PFSK-1 (cell line): ENCODE measurements at regions not wholly inside any gene's neighbourhood (a gene's known extent, or its start where the extent isn't known, plus 50 kb on each side); places are given as distances from the start of the nearest gene placed in this dataset.

Experiments
- POLR2AphosphoS5 ChIP-seq: IDR thresholded peaks from 2 replicates; pipeline ENCODE4 v1.6.1; 2012; ENCODE audit warnings: low read depth, mild to moderate bottlenecking, control low read depth, low read length, moderate library complexity
- REST ChIP-seq, 2 experiments: IDR thresholded peaks; 2 replicates each; pipeline versions ENCODE4 v1.6.1 to v1.8.0; 2011 to 2012; ENCODE audit warnings: low read depth in 2 of 2, low read length in 2 of 2, control low read depth in 1 of 2, inconsistent platforms in 1 of 2, mild to moderate bottlenecking in 1 of 2, moderate library complexity in 1 of 2; ENCODE audit not compliant: insufficient read depth in 1 of 2
- TAF1 ChIP-seq: IDR thresholded peaks from 2 replicates; pipeline ENCODE4 v1.6.1; 2012; ENCODE audit warnings: low read length, control low read depth, borderline replicate concordance; ENCODE audit not compliant: insufficient read depth

DNA sequence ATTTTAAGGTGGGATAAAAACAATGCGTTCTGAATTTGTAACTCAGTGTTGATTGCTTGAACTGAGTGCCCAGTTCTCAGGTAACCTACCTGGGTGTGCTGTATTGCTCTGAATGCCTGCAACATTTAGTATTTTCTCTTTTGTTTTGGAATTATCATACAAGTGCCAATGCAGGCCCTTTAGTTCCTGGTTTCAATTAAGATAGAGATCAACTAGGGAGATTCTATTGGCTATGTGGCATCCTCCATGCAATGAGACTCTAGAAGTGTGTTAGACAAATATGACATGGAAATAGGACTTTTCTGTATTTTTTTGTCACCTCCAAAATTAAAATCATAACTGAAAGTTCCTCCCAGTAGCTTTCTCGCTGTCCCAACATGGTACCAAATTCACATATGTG lies 438.7 kb upstream of the IGFBP7 start:
- TF ChIP-seq REST (IDR thresholded peaks at IDR 0.05; ENCODE audit: insufficient read depth in 1 of 2, low read depth in 2 of 2, low read length in 2 of 2) (no peak), POLR2AphosphoS5 (no peak), TAF1 (no peak)
